Upper lobe of left lung (tissue), 4 donors: ENCODE measurements at regions not wholly inside any gene's neighbourhood (a gene's known extent, or its start where the extent isn't known, plus 50 kb on each side); places are given as distances from the start of the nearest gene placed in this dataset.

Experiments
- POLR2A ChIP-seq, 4 donors: fragments of 450-650 bp; IDR thresholded peaks; one replicate each; pipeline ENCODE4 v1.5.1; 2016 to 2017; ENCODE audit warnings: antibody characterized with exemption in 4 of 4, mild to moderate bottlenecking in 2 of 4
- POLR2AphosphoS5 ChIP-seq, 2 donors: sonication (generic); formaldehyde crosslinking; IDR thresholded peaks; one replicate each; pipeline ENCODE4 v1.5.1; 2017; ENCODE audit warnings: antibody characterized with exemption in 2 of 2
- TF ChIP-seq, protein P1 (sequence below), 6 experiments: fragments of 450-650 bp in 4 of 6; fragments of 200-600 bp in 2 of 6; sonication (generic) in 2 of 6; IDR thresholded peaks; one replicate each; pipeline ENCODE4 v1.5.1; 2016 to 2019; ENCODE audit warnings: antibody characterized with exemption in 6 of 6

- TF ChIP-seq, protein P1, sequence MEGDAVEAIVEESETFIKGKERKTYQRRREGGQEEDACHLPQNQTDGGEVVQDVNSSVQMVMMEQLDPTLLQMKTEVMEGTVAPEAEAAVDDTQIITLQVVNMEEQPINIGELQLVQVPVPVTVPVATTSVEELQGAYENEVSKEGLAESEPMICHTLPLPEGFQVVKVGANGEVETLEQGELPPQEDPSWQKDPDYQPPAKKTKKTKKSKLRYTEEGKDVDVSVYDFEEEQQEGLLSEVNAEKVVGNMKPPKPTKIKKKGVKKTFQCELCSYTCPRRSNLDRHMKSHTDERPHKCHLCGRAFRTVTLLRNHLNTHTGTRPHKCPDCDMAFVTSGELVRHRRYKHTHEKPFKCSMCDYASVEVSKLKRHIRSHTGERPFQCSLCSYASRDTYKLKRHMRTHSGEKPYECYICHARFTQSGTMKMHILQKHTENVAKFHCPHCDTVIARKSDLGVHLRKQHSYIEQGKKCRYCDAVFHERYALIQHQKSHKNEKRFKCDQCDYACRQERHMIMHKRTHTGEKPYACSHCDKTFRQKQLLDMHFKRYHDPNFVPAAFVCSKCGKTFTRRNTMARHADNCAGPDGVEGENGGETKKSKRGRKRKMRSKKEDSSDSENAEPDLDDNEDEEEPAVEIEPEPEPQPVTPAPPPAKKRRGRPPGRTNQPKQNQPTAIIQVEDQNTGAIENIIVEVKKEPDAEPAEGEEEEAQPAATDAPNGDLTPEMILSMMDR (IDR thresholded peaks at IDR 0.05): no peak
- TF ChIP-seq POLR2A (IDR thresholded peaks at IDR 0.05) (no peak), POLR2AphosphoS5 (IDR thresholded peaks at IDR 0.05) (no peak)
Measured at GRCh38 chr13:22144806-22145205, 473.9 kb downstream of the FGF9 start.
